ENCODE measurements at regions not wholly inside any gene's neighbourhood (a gene's known extent, or its start where the extent isn't known, plus 50 kb on each side); places are given as distances from the start of the nearest gene placed in this dataset.

- no peak for TF ChIP-seq CTCF (IDR thresholded peaks at IDR 0.05)
- no peak for TF ChIP-seq KAT7 (CRISPR knock-in tag; IDR thresholded peaks at IDR 0.05; ENCODE audit: borderline replicate concordance)
- TF ChIP-seq ESRRA (CRISPR knock-in tag; IDR thresholded peaks at IDR 0.05; ENCODE audit: borderline replicate concordance): no peak
- no peak for TF ChIP-seq ETV6 (CRISPR knock-in tag; IDR thresholded peaks at IDR 0.05)
- no peak for TF ChIP-seq AFF4 (CRISPR knock-in tag; IDR thresholded peaks at IDR 0.05; ENCODE audit: borderline replicate concordance)
- TF ChIP-seq ZNF423 (CRISPR knock-in tag; IDR thresholded peaks at IDR 0.05): no peak
- no peak for TF ChIP-seq E2F4 (CRISPR knock-in tag; IDR thresholded peaks at IDR 0.05; ENCODE audit: borderline replicate concordance, low read depth)
- no peak for TF ChIP-seq ZNF138 (CRISPR knock-in tag; conservative IDR thresholded peaks at IDR 0.05)
- TF ChIP-seq TEAD1 (CRISPR knock-in tag; IDR thresholded peaks at IDR 0.05): no peak
- no peak for TF ChIP-seq PREB (CRISPR knock-in tag; IDR thresholded peaks at IDR 0.05; ENCODE audit: borderline replicate concordance)
- TF ChIP-seq NR1H2 (CRISPR knock-in tag; IDR thresholded peaks at IDR 0.05): no peak
- no peak for TF ChIP-seq MAX (CRISPR knock-in tag; IDR thresholded peaks at IDR 0.05)
- TF ChIP-seq ATF2 (CRISPR knock-in tag; IDR thresholded peaks at IDR 0.05; ENCODE audit: borderline replicate concordance, low read depth): no peak
- TF ChIP-seq USF2 (CRISPR knock-in tag; IDR thresholded peaks at IDR 0.05): no peak
These were observed 161.7 kb upstream of the ZNF236 start for GRCh38 chr18:76660571-76661192.
